Spinal cord (tissue), 9 donors: ENCODE measurements at regions not wholly inside any gene's neighbourhood (a gene's known extent, or its start where the extent isn't known, plus 50 kb on each side); places are given as distances from the start of the nearest gene placed in this dataset.

Source experiments
- DNase-seq, 6 donors: peaks; one replicate each; pipeline versions ENCODE4 v3.0.0 to v3.0.0-alpha.2; 2013 to 2015; ENCODE audit warnings: low spot score in 6 of 6, low read depth in 4 of 6
- H3K27ac ChIP-seq: one replicate; pipeline ENCODE4 v1.5.1; 2013; ENCODE audit warnings: low read depth, low read length, control low read depth
- H3K27me3 ChIP-seq: one replicate; pipeline ENCODE4 v1.6.1; 2013; ENCODE audit warnings: low read length; ENCODE audit not compliant: control insufficient read depth, insufficient read depth
- H3K36me3 ChIP-seq: one replicate; pipeline ENCODE4 v1.6.1; 2013; ENCODE audit warnings: low read length; ENCODE audit not compliant: control insufficient read depth, insufficient read depth
- H3K4me1 ChIP-seq: one replicate; pipeline ENCODE4 v1.6.1; 2013; ENCODE audit warnings: low read length; ENCODE audit not compliant: control insufficient read depth, insufficient read depth
- H3K4me3 ChIP-seq: one replicate; pipeline ENCODE4 v1.5.1; 2013; ENCODE audit warnings: low read depth, low read length, control low read depth
- H3K9me3 ChIP-seq: one replicate; pipeline ENCODE4 v1.6.1; 2013; ENCODE audit warnings: low read length; ENCODE audit not compliant: control insufficient read depth, insufficient read depth
- WGBS: methylation state at CpG from one replicate; pipeline ENCODE4 v1.1.5; 2013; ENCODE audit warnings: missing lambda C conversion rate; ENCODE audit not compliant: insufficient coverage; 5-methylcytosine and 5-hydroxymethylcytosine counted together
- donor health status: healthy.

- Histone ChIP-seq H3K9me3 (peaks cover 2% of the 10 kb centered on the region), H3K27ac (no peak overlapping the region), H3K4me3 (no peak overlapping the region), H3K36me3 (no peaks in the 10 kb centered on the region), H3K27me3 (no peaks in the 10 kb centered on the region), H3K4me1 (no peaks in the 10 kb centered on the region)
- DNase-seq = no peak
- WGBS = no CpG with 5 or more reads among the region's 2 CpGs
Observed at GRCh38 chr3:74801924-74802323, 187.5 kb upstream of the CNTN3 start.

GRCh38 chr3:74789111-74789510 lies 174.7 kb upstream of the CNTN3 start:
- no peak overlapping the region for H3K27ac ChIP-seq
- WGBS = no CpG with 5 or more reads among the region's 3 CpGs

GRCh38 chr3:74787011-74787410 lies 172.6 kb upstream of the CNTN3 start:
- Histone ChIP-seq H3K36me3 (no peaks in the 10 kb centered on the region), H3K9me3 (no peaks in the 10 kb centered on the region), H3K27ac (no peak overlapping the region), H3K4me1 (no peaks in the 10 kb centered on the region), H3K27me3 (no peaks in the 10 kb centered on the region), H3K4me3 (no peak overlapping the region)
- DNase-seq = peak; percentile 31 to 96 (median 62)

More at GRCh38 chr3:74789111-74789510, 174.7 kb upstream of the CNTN3 start:
- H3K36me3 ChIP-seq = no peaks in the 10 kb centered on the region
- H3K9me3 ChIP-seq = no peaks in the 10 kb centered on the region
- no peak overlapping the region for H3K4me3 ChIP-seq
- no peaks in the 10 kb centered on the region for H3K27me3 ChIP-seq
- no peak for DNase-seq
- H3K4me1 ChIP-seq = no peaks in the 10 kb centered on the region

GRCh38 chr3:74771401-74771800 lies 156.9 kb upstream of the CNTN3 start:
- no CpG with 5 or more reads among the region's 2 CpGs for WGBS
- Histone ChIP-seq H3K27ac (no peak overlapping the region), H3K9me3 (no peaks in the 10 kb centered on the region), H3K4me1 (no peaks in the 10 kb centered on the region), H3K4me3 (no peak overlapping the region), H3K27me3 (no peaks in the 10 kb centered on the region), H3K36me3 (no peaks in the 10 kb centered on the region)
- DNase-seq = peak in 3 of 6 donors; percentile 15 to 93 (median 29)

- DNase-seq = no peak
- 100% methylated on average over 1 of the region's 1 CpG for WGBS
- no peaks in the 10 kb centered on the region for H3K27me3 ChIP-seq
- no peak overlapping the region for H3K27ac ChIP-seq
- no peaks in the 10 kb centered on the region for H3K4me1 ChIP-seq
- no peaks in the 10 kb centered on the region for H3K9me3 ChIP-seq
- H3K36me3 ChIP-seq = no peaks in the 10 kb centered on the region
- H3K4me3 ChIP-seq = no peak overlapping the region
Observed at GRCh38 chr3:74768010-74768409, 153.6 kb upstream of the CNTN3 start.

- H3K4me1 ChIP-seq = no peaks in the 10 kb centered on the region
- no peak for DNase-seq
- no peak overlapping the region for H3K27ac ChIP-seq
- no peaks in the 10 kb centered on the region for H3K27me3 ChIP-seq
- no peak overlapping the region for H3K4me3 ChIP-seq
- 100% methylated on average over 2 of the region's 4 CpGs for WGBS
- no peaks in the 10 kb centered on the region for H3K36me3 ChIP-seq
- H3K9me3 ChIP-seq = peaks cover 3% of the 10 kb centered on the region
Observed at GRCh38 chr3:74766405-74766804, 151.9 kb upstream of the CNTN3 start.

GRCh38 chr3:74763830-74764229 lies 149.4 kb upstream of the CNTN3 start:
- Histone ChIP-seq H3K9me3 (peaks cover 4% of the 10 kb centered on the region), H3K36me3 (no peaks in the 10 kb centered on the region), H3K4me1 (no peaks in the 10 kb centered on the region), H3K4me3 (no peak overlapping the region), H3K27me3 (no peaks in the 10 kb centered on the region), H3K27ac (no peak overlapping the region)
- DNase-seq = no peak
- WGBS = no CpG with 5 or more reads among the region's 2 CpGs

GRCh38 chr3:74756674-74757073 lies 142.2 kb upstream of the CNTN3 start:
- H3K4me3 ChIP-seq = no peak overlapping the region
- peak in 1 of 6 donors; percentile 4 for DNase-seq
- no peak overlapping the region for H3K27ac ChIP-seq
- no peaks in the 10 kb centered on the region for H3K36me3 ChIP-seq
- WGBS = 20% methylated on average over 1 of the region's 2 CpGs
- H3K9me3 ChIP-seq = peaks cover 1% of the 10 kb centered on the region
- H3K27me3 ChIP-seq = no peaks in the 10 kb centered on the region
- H3K4me1 ChIP-seq = no peaks in the 10 kb centered on the region

- Histone ChIP-seq H3K9me3 (no peaks in the 10 kb centered on the region), H3K4me3 (no peak overlapping the region), H3K27me3 (no peaks in the 10 kb centered on the region), H3K4me1 (no peaks in the 10 kb centered on the region), H3K27ac (no peak overlapping the region), H3K36me3 (no peaks in the 10 kb centered on the region)
- WGBS = 88% methylated on average over 3 of the region's 7 CpGs
- no peak for DNase-seq
Observed at GRCh38 chr3:74752290-74752689, 137.8 kb upstream of the CNTN3 start.

- WGBS = 84% methylated on average over 7 of the region's 7 CpGs
- Histone ChIP-seq H3K27ac (no peak overlapping the region), H3K9me3 (no peaks in the 10 kb centered on the region), H3K4me3 (no peak overlapping the region), H3K27me3 (no peaks in the 10 kb centered on the region), H3K36me3 (no peaks in the 10 kb centered on the region), H3K4me1 (no peaks in the 10 kb centered on the region)
- DNase-seq = no peak
Observed at GRCh38 chr3:74751775-74752174, 137.3 kb upstream of the CNTN3 start.
